ENCODE measurements at regions not wholly inside any gene's neighbourhood (a gene's known extent, or its start where the extent isn't known, plus 50 kb on each side); places are given as distances from the start of the nearest gene placed in this dataset.

- ChIA-PET POLR2A (no interaction called here), RAD21 (ENCODE audit: low non-redundant PET in 1 of 2, low total read pairs in 2 of 2, uncharacterized antibody in 2 of 2, unreplicated experiment in 2 of 2) (interaction anchor here in 1 of 2 experiments (0.5 kb wide), 1 partner anchor 208 kb away, joined by 3 read pairs; no protein-coding TSS in a partner anchor), CTCF (no interaction called here)
- Histone ChIP-seq H3K27ac (ENCODE audit: low read depth, low read length) (no peak overlapping the region), H3K9me3 (ENCODE audit: control insufficient read depth in 1 of 2, insufficient read depth in 1 of 2, low read depth in 1 of 2, low read length in 2 of 2) (no peaks in the 10 kb centered on the region), H3K36me3 (ENCODE audit: control insufficient read depth in 1 of 2, insufficient read depth in 2 of 2, low read length in 2 of 2) (no peaks in the 10 kb centered on the region), H3K9ac (ENCODE audit: low read length) (no peak overlapping the region), H3K4me1 (ENCODE audit: control insufficient read depth in 1 of 2, insufficient read depth in 2 of 2, low read length in 2 of 2) (no peaks in the 10 kb centered on the region), H3K79me2 (ENCODE audit: insufficient read depth, low read length) (no peaks in the 10 kb centered on the region), H3K9me2 (ENCODE audit: insufficient read depth) (no peaks in the 10 kb centered on the region), H3K4me2 (ENCODE audit: low read length) (no peak overlapping the region), H3K27me3 (ENCODE audit: insufficient read depth, low read length) (no peaks in the 10 kb centered on the region), H3K4me3 (replicated peaks in 1 of 2; ENCODE audit: low read depth in 1 of 2, low read length in 2 of 2) (no peak overlapping the region), H4K20me1 (ENCODE audit: insufficient read depth) (no peaks in the 10 kb centered on the region), H2AFZ (ENCODE audit: low read depth, low read length, poor library complexity, severe bottlenecking) (no peak overlapping the region)
- ATAC-seq (no peak), DNase-seq (ENCODE audit: low read depth, low spot score) (no peak)
- TF ChIP-seq EZH2 (IDR thresholded peaks at IDR 0.05) (no peak), SP1 (IDR thresholded peaks at IDR 0.05; ENCODE audit: low read depth) (no peak), TCF7L2 (IDR thresholded peaks at IDR 0.05; ENCODE audit: borderline replicate concordance, extremely low read depth, insufficient read depth, insufficient read length) (no peak), SIN3A (IDR thresholded peaks at IDR 0.05; ENCODE audit: low read depth) (no peak), EZH2phosphoT487 (IDR thresholded peaks at IDR 0.05; ENCODE audit: borderline replicate concordance) (no peak)
- intact Hi-C loops (cut with micrococcal nuclease), result no loop called here
- BruUV-seq (replicated peaks), result no TSS peak
Observed at GRCh38 chr3:152190636-152191183, 78.0 kb upstream of the MBNL1 start.

- Histone ChIP-seq H3K4me2 (ENCODE audit: low read length) (no peak overlapping the region), H3K4me3 (replicated peaks in 1 of 2; ENCODE audit: low read depth in 1 of 2, low read length in 2 of 2) (no peak overlapping the region), H3K27ac (ENCODE audit: low read depth, low read length) (no peak overlapping the region), H3K4me1 (ENCODE audit: control insufficient read depth in 1 of 2, insufficient read depth in 2 of 2, low read length in 2 of 2) (no peaks in the 10 kb centered on the region), H3K9ac (ENCODE audit: low read length) (no peak overlapping the region), H3K36me3 (ENCODE audit: control insufficient read depth in 1 of 2, insufficient read depth in 2 of 2, low read length in 2 of 2) (no peaks in the 10 kb centered on the region), H4K20me1 (ENCODE audit: insufficient read depth) (no peaks in the 10 kb centered on the region), H3K9me3 (ENCODE audit: control insufficient read depth in 1 of 2, insufficient read depth in 1 of 2, low read depth in 1 of 2, low read length in 2 of 2) (no peaks in the 10 kb centered on the region), H2AFZ (ENCODE audit: low read depth, low read length, poor library complexity, severe bottlenecking) (no peak overlapping the region), H3K9me2 (ENCODE audit: insufficient read depth) (no peaks in the 10 kb centered on the region), H3K27me3 (ENCODE audit: insufficient read depth, low read length) (no peaks in the 10 kb centered on the region), H3K79me2 (ENCODE audit: insufficient read depth, low read length) (no peaks in the 10 kb centered on the region)
- no peak for ATAC-seq
- CTCF ChIA-PET, result no interaction called here
- DNase-seq (ENCODE audit: low read depth, low spot score), result no peak
- RAD21 ChIA-PET (ENCODE audit: low non-redundant PET in 1 of 2, low total read pairs in 2 of 2, uncharacterized antibody in 2 of 2, unreplicated experiment in 2 of 2), result no interaction called here
- BruUV-seq (replicated peaks), result no TSS peak
- POLR2A ChIA-PET, result no interaction called here
- intact Hi-C loops (cut with micrococcal nuclease), result no loop called here
- no peak for TF ChIP-seq CTCF (IDR thresholded peaks at IDR 0.05 in 2 of 3, conservative IDR thresholded peaks at IDR 0.05 in 1 of 3; ENCODE audit: borderline replicate concordance in 1 of 3, insufficient read depth in 1 of 3, low read depth in 2 of 3, low read length in 2 of 3)
- no peak for TF ChIP-seq CBX3 (IDR thresholded peaks at IDR 0.05; ENCODE audit: low read depth)
- TF ChIP-seq CEBPB (IDR thresholded peaks at IDR 0.05; ENCODE audit: low read depth), result no peak
- TF ChIP-seq MAX (IDR thresholded peaks at IDR 0.05), result no peak
- TF ChIP-seq YY1 (IDR thresholded peaks at IDR 0.05; ENCODE audit: extremely low read depth, insufficient replicate concordance, low read depth, low read length), result no peak
- TF ChIP-seq ZNF274 (IDR thresholded peaks at IDR 0.05; ENCODE audit: low read depth, low read length), result no peak
- TF ChIP-seq REST (IDR thresholded peaks at IDR 0.05; ENCODE audit: low read depth), result no peak
- no peak for TF ChIP-seq ZFX (IDR thresholded peaks at IDR 0.05)
- no peak for TF ChIP-seq RAD21 (IDR thresholded peaks at IDR 0.05; ENCODE audit: low read depth)
- TF ChIP-seq ATF3 (IDR thresholded peaks at IDR 0.05), result no peak
- TF ChIP-seq FOSL1 (IDR thresholded peaks at IDR 0.05; ENCODE audit: low read depth), result no peak
- TF ChIP-seq EZH2 (IDR thresholded peaks at IDR 0.05), result no peak
- TF ChIP-seq SP1 (IDR thresholded peaks at IDR 0.05; ENCODE audit: low read depth), result no peak
Observed at GRCh38 chr3:152192050-152192449, 76.7 kb upstream of the MBNL1 start.

All from HCT116 (cell line).